IMR-90 (cell line): ENCODE measurements at regions not wholly inside any gene's neighbourhood (a gene's known extent, or its start where the extent isn't known, plus 50 kb on each side); places are given as distances from the start of the nearest gene placed in this dataset.
"Not testable (repeated sequence)": the region's sequence is repeated elsewhere in the genome, so short reads cannot be mapped to it uniquely, and the experiment has no call there.

ENCODE experiments used
- ATAC-seq: fragments of 200-7000 bp; cut with Tn5 transposase; 2 replicates; pipeline ENCODE4 v1.9.1; 2020; ENCODE audit warnings: low read depth, mild to moderate bottlenecking, moderate library complexity
- BruUV-seq: library from RNA; stranded (reverse); fragments of 400-500 nt; replicated peaks from 2 replicates; lab custom pipeline; 2021; lab: Mats Ljungman, UMichigan
- CTCF ChIA-PET: fragments of 300-600 bp; formaldehyde crosslinking; extraction: SDS; loops from one replicate; lab custom pipeline; 2021; ENCODE audit warnings: antibody characterized with exemption; lab: Yijun Ruan, JAX
- POLR2A ChIA-PET: fragments of 300-600 bp; sonication (Branson Sonifier 250); formaldehyde crosslinking; loops from one replicate; lab custom pipeline; 2022; ENCODE audit warnings: antibody characterized with exemption; ENCODE audit not compliant: unreplicated experiment; lab: Charles Lee
- DNase-seq: peaks from one replicate; pipeline ENCODE4 v3.0.0; 2013
- H2AFZ ChIP-seq: replicated peaks from 2 replicates; pipeline ENCODE3; 2013; ENCODE audit warnings: low read length, mild to moderate bottlenecking; ENCODE audit not compliant: poor library complexity
- H2AK5ac ChIP-seq: 2 replicates; pipeline ENCODE4 v1.6.1; 2013; ENCODE audit warnings: low read depth, low read length, inconsistent platforms
- H2AK9ac ChIP-seq: replicated peaks from 2 replicates; pipeline ENCODE3; 2013; ENCODE audit warnings: mild to moderate bottlenecking, low read depth, low read length, moderate library complexity; ENCODE audit not compliant: poor library complexity
- H2BK120ac ChIP-seq: 2 replicates; pipeline ENCODE4 v1.6.1; 2013; ENCODE audit warnings: low read depth, low read length, inconsistent platforms
- H2BK15ac ChIP-seq: 3 replicates; pipeline ENCODE4 v1.6.1; 2013; ENCODE audit warnings: low read depth, low read length, inconsistent platforms
- H2BK20ac ChIP-seq: 2 replicates; pipeline ENCODE4 v1.6.1; 2013; ENCODE audit warnings: low read depth, mild to moderate bottlenecking, inconsistent platforms, low read length, moderate library complexity
- H2BK5ac ChIP-seq: 2 replicates; pipeline ENCODE4 v1.6.1; 2013; ENCODE audit warnings: mild to moderate bottlenecking, low read depth, low read length, inconsistent platforms; ENCODE audit not compliant: poor library complexity, severe bottlenecking
- H3K14ac ChIP-seq: replicated peaks from 2 replicates; pipeline ENCODE4 v1.6.1; 2013; ENCODE audit warnings: low read depth, low read length, inconsistent platforms
- H3K18ac ChIP-seq: 2 replicates; pipeline ENCODE4 v1.6.1; 2013; ENCODE audit warnings: low read depth, low read length, control low read depth
- H3K23ac ChIP-seq: 2 replicates; pipeline ENCODE4 v1.6.1; 2013; ENCODE audit warnings: low read depth, low read length, inconsistent platforms
- H3K27ac ChIP-seq: 2 replicates; pipeline ENCODE4 v1.5.1; 2013; ENCODE audit warnings: mild to moderate bottlenecking, control low read depth, low read length; ENCODE audit not compliant: insufficient read depth
- H3K27me3 ChIP-seq: 2 replicates; pipeline ENCODE4 v1.6.1; 2013; ENCODE audit warnings: low read length; ENCODE audit not compliant: control insufficient read depth, insufficient read depth
- H3K36me3 ChIP-seq: 2 replicates; pipeline ENCODE4 v1.6.1; 2013; ENCODE audit warnings: low read length, mixed read lengths; ENCODE audit not compliant: control insufficient read depth, insufficient read depth
- H3K4ac ChIP-seq: 2 replicates; pipeline ENCODE4 v1.6.1; 2013; ENCODE audit warnings: low read depth, low read length, inconsistent platforms
- H3K4me1 ChIP-seq: 2 replicates; pipeline ENCODE4 v1.6.1; 2013; ENCODE audit warnings: low read length, mixed read lengths; ENCODE audit not compliant: control insufficient read depth, insufficient read depth
- H3K4me2 ChIP-seq: 2 replicates; pipeline ENCODE4 v1.6.1; 2013; ENCODE audit warnings: low read depth, mild to moderate bottlenecking, control low read depth, low read length, moderate library complexity
- H3K4me3 ChIP-seq: 2 replicates; pipeline ENCODE4 v1.5.1; 2013; ENCODE audit warnings: low read depth, mild to moderate bottlenecking, control low read depth, low read length, moderate library complexity; ENCODE audit not compliant: insufficient read depth
- H3K56ac ChIP-seq: 2 replicates; pipeline ENCODE4 v1.6.1; 2013; ENCODE audit warnings: low read length, inconsistent platforms; ENCODE audit not compliant: insufficient read depth; ENCODE audit errors: extremely low read depth
- H3K79me1 ChIP-seq, 2 experiments: 2 replicates each; pipeline ENCODE4 v1.6.1; 2013; ENCODE audit warnings: low read length in 2 of 2, inconsistent platforms in 1 of 2, low read depth in 1 of 2
- H3K9ac ChIP-seq: 2 replicates; pipeline ENCODE4 v1.6.1; 2013; ENCODE audit warnings: low read depth, low read length, control low read depth
- H3K9me1 ChIP-seq: 2 replicates; pipeline ENCODE4 v1.6.1; 2013; ENCODE audit warnings: low read length, inconsistent platforms; ENCODE audit not compliant: insufficient read depth
- H3K9me3 ChIP-seq: 2 replicates; pipeline ENCODE4 v1.6.1; 2013; ENCODE audit warnings: low read length; ENCODE audit not compliant: control insufficient read depth, insufficient read depth
- H4K20me1 ChIP-seq: 2 replicates; pipeline ENCODE4 v1.6.1; 2013; ENCODE audit warnings: low read length, inconsistent platforms; ENCODE audit not compliant: insufficient read depth
- H4K5ac ChIP-seq: 2 replicates; pipeline ENCODE4 v1.6.1; 2013; ENCODE audit warnings: mild to moderate bottlenecking, low read depth, low read length, control low read depth
- H4K8ac ChIP-seq, 2 experiments: 2 replicates each; pipeline ENCODE4 v1.6.1; 2013; ENCODE audit warnings: low read depth in 2 of 2, low read length in 2 of 2, control low read depth in 1 of 2, inconsistent platforms in 1 of 2
- H4K91ac ChIP-seq: 2 replicates; pipeline ENCODE4 v1.6.1; 2013; ENCODE audit warnings: low read depth, low read length, inconsistent platforms; ENCODE audit not compliant: insufficient read depth
- RFX5 ChIP-seq: IDR thresholded peaks from 2 replicates; pipeline ENCODE4 v1.8.0; 2012; ENCODE audit warnings: low read depth, mild to moderate bottlenecking, low read length, moderate library complexity
- WGBS, 2 experiments: methylation state at CpG; one replicate each; pipeline versions ENCODE4 v1.1.5 to v1.1.7; 2013; ENCODE audit warnings: missing lambda C conversion rate in 2 of 2; ENCODE audit not compliant: insufficient read length in 1 of 2; ENCODE audit errors: extremely low coverage in 2 of 2; 5-methylcytosine and 5-hydroxymethylcytosine counted together
- dilution Hi-C: fragments of 300-500 bp; cut with HindIII; formaldehyde crosslinking; loops from one replicate; pipeline ENCODE4 v1.14.3; 2018; ENCODE audit warnings: low sequenced_read_pairs; ENCODE audit not compliant: unreplicated experiment
- in situ Hi-C: fragments of 300-500 bp; cut with MboI; formaldehyde crosslinking; loops from 3 replicates; pipeline ENCODE4 v1.14.3; 2019; ENCODE audit warnings: low sequenced_read_pairs, inconsistent platforms, mixed read lengths
- intact Hi-C: fragments of 100-400 bp; cut with micrococcal nuclease; formaldehyde crosslinking; loops from 2 replicates; pipeline ENCODE4 v1.10.0; 2022

GRCh38 chr4:3945511-3946290 lies 179.5 kb downstream of the ADRA2C start (continued):
- no peak for TF ChIP-seq RFX5

DNA sequence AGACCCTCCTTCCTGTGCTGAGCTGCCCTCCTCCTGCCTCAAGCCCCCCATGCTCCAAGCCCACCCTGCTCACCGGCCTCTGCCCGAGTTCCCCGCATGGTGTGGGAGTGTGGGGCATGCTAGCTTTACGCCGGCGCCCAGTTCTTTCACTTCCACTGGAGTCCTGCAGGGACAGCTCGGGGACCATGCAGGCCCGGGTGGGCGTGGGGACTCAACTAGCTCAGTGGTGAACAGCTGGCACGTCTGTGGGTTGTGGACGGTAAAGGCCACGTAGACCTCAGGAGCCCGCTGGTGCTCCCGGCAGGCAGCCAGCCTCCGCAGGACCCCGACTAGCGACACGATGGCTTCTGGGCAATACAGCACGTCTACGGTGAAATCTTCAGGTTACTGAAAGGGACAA lies 180.4 kb downstream of the ADRA2C start:
- H3K9ac ChIP-seq, H3K4me2 ChIP-seq, H2AFZ ChIP-seq, dilution Hi-C loops, H3K14ac ChIP-seq, H3K23ac ChIP-seq, H3K4ac ChIP-seq, BruUV-seq, H3K36me3 ChIP-seq, H4K5ac ChIP-seq, POLR2A ChIA-PET, H2AK9ac ChIP-seq, H3K18ac ChIP-seq, H3K4me1 ChIP-seq, H3K9me1 ChIP-seq, H3K4me3 ChIP-seq, H3K27ac ChIP-seq, H3K56ac ChIP-seq, H4K8ac ChIP-seq, H3K27me3 ChIP-seq, ATAC-seq, H2AK5ac ChIP-seq, CTCF ChIA-PET, H2BK120ac ChIP-seq, DNase-seq, H3K9me3 ChIP-seq, H2BK20ac ChIP-seq, H4K20me1 ChIP-seq, H4K91ac ChIP-seq, H2BK5ac ChIP-seq, H2BK15ac ChIP-seq, H3K79me1 ChIP-seq: not testable (repeated sequence)
- WGBS, 2 experiments = 96% methylated on average over 9 of the region's 20 CpGs; no CpG with 5 or more reads in 1 of the 2 experiments
- in situ Hi-C loops = loop anchor here (10.0 kb wide), 2 partner anchors 52 to 172 kb away; no protein-coding TSS in a partner anchor
- intact Hi-C loops = loop anchor here (5.0 kb wide), 1 partner anchor 179 kb away; the partner anchor contains the start of gene ADRA2C

DNA sequence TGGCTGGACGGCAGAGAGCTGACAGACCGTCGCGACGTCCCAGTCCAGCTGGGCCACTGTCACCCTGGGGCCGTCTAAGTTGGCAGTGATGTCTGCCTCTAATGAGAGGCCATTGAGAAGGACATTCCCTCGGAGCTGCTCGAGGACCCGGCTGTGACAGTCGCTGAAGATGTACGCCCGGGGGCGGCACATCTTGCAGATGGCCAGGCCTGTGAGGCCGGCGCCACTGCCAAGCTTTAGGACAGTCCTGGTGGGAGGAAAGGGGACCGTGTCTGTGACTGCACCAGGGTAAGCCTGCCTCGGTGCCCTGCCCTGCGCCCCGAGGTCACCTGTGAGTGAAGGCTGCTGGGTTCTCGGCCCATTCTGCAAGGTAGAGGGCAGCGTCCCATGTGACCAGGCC lies 181.6 kb downstream of the ADRA2C start:
- H3K23ac ChIP-seq, H3K27me3 ChIP-seq, H2BK15ac ChIP-seq, H3K14ac ChIP-seq, H3K9me3 ChIP-seq, H3K18ac ChIP-seq, H3K4me3 ChIP-seq, DNase-seq, H3K27ac ChIP-seq, H3K4me2 ChIP-seq, H2BK120ac ChIP-seq, H3K36me3 ChIP-seq, H3K9ac ChIP-seq, H4K8ac ChIP-seq, H3K4me1 ChIP-seq, dilution Hi-C loops, H2AFZ ChIP-seq, H2AK9ac ChIP-seq, H3K9me1 ChIP-seq, CTCF ChIA-PET, H3K79me1 ChIP-seq, H3K4ac ChIP-seq, H3K56ac ChIP-seq, POLR2A ChIA-PET, H2BK20ac ChIP-seq, H4K5ac ChIP-seq, ATAC-seq, H4K20me1 ChIP-seq, BruUV-seq: not testable (repeated sequence)
- Histone ChIP-seq H2BK5ac (peak overlapping the region; percentile 24), H2AK5ac (peak overlapping the region; percentile 50; the same call in 1 of the 2 replicates), H4K91ac (peak overlapping the region; percentile 9; the same call in 1 of the 2 replicates)
- WGBS, 2 experiments = 100% methylated on average over 2 of the region's 21 CpGs; no CpG with 5 or more reads in 1 of the 2 experiments
- in situ Hi-C loops (loop anchor here (10.0 kb wide), 2 partner anchors 53 to 173 kb away; no protein-coding TSS in a partner anchor), intact Hi-C loops (loop anchor here (5.0 kb wide), 1 partner anchor 180 kb away; the partner anchor contains the start of gene ADRA2C)
